HepG2 (cell line): ENCODE measurements at regions not wholly inside any gene's neighbourhood (a gene's known extent, or its start where the extent isn't known, plus 50 kb on each side); places are given as distances from the start of the nearest gene placed in this dataset.
A peak's percentile ranks its signal among the peaks of the same experiment; 100 is the strongest.

Experiments
- ATAC-seq: fragments of 200-7000 bp; cut with Tn5 transposase; 3 replicates; pipeline ENCODE4 v1.9.1; 2020; ENCODE audit warnings: mild to moderate bottlenecking, moderate library complexity
- BruUV-seq: library from RNA; stranded (reverse); fragments of 400-500 nt; replicated peaks from 2 replicates; lab custom pipeline; 2021; lab: Mats Ljungman, UMichigan
- CTCF ChIA-PET: fragments of 300-600 bp; formaldehyde crosslinking; extraction: SDS; loops from one replicate; lab custom pipeline; 2021; ENCODE audit warnings: low total read pairs, inconsistent platforms, low intra/inter-chr PET ratio; lab: Yijun Ruan, JAX
- POLR2A ChIA-PET: fragments of 350-600 bp; sonication (Branson Sonifier 250); formaldehyde crosslinking; loops from one replicate; lab custom pipeline; 2020; ENCODE audit warnings: antibody characterized with exemption, inconsistent platforms; lab: Yijun Ruan, JAX
- DNase-seq: peaks from one replicate; pipeline ENCODE4 v3.0.0-alpha.2; 2015; ENCODE audit warnings: low spot score
- FAIRE-seq: peaks from 3 replicates; lab custom pipeline; 2011; peaks lifted over from hg19 to GRCh38; lab: Jason Lieb, UNC
- H2AFZ ChIP-seq: one replicate; pipeline ENCODE4 v1.6.1; 2011; ENCODE audit warnings: low read length, inconsistent platforms
- H3K27ac ChIP-seq: fragments of 300-600 bp; 3 replicates; pipeline ENCODE4 v1.8.0; 2011; ENCODE audit warnings: mixed run types, mild to moderate bottlenecking, mixed read lengths, low read length, inconsistent platforms; ENCODE audit not compliant: insufficient read depth; ENCODE audit errors: extremely low read length
- H3K27me3 ChIP-seq, 2 experiments: fragments of 200-600 bp in 1 of 2; 2 replicates in 1 of 2; 3 replicates in 1 of 2; pipeline versions ENCODE4 v1.6.0 to v1.8.0; 2011; ENCODE audit warnings: low read length in 2 of 2, mild to moderate bottlenecking in 2 of 2, moderate library complexity in 2 of 2, inconsistent platforms in 1 of 2; ENCODE audit not compliant: insufficient read depth in 2 of 2, control insufficient read depth in 1 of 2
- H3K36me3 ChIP-seq, 2 experiments: fragments of 200-600 bp in 1 of 2; replicated peaks in 1 of 2; 2 replicates in 1 of 2; 3 replicates in 1 of 2; pipeline versions ENCODE4 v1.5.1 to v1.8.0; 2011; ENCODE audit warnings: low read length in 2 of 2, inconsistent platforms in 1 of 2; ENCODE audit not compliant: insufficient read depth in 2 of 2, control insufficient read depth in 1 of 2
- H3K4me1 ChIP-seq: 2 replicates; pipeline ENCODE4 v1.5.1; 2012; ENCODE audit warnings: low read length, inconsistent platforms; ENCODE audit not compliant: insufficient read depth
- H3K4me2 ChIP-seq: 2 replicates; pipeline ENCODE4 v1.6.0; 2011; ENCODE audit warnings: low read depth, low read length, inconsistent platforms
- H3K4me3 ChIP-seq, 3 experiments: fragments of 200-600 bp in 1 of 3; sonication (generic), shearing (Covaris generic) in 1 of 3; replicated peaks in 1 of 3; 2 replicates each; pipeline ENCODE4 v1.5.1; 2011 to 2016; ENCODE audit warnings: low read length in 3 of 3, inconsistent platforms in 2 of 3, low read depth in 2 of 3, mild to moderate bottlenecking in 2 of 3, control low read depth in 1 of 3, mixed read lengths in 1 of 3; ENCODE audit not compliant: insufficient read depth in 1 of 3
- H3K79me2 ChIP-seq: one replicate; pipeline ENCODE4 v1.6.1; 2011; ENCODE audit warnings: low read length, inconsistent platforms; ENCODE audit not compliant: insufficient read depth
- H3K9ac ChIP-seq: 2 replicates; pipeline ENCODE4 v1.6.0; 2011; ENCODE audit warnings: mild to moderate bottlenecking, low read depth, low read length, inconsistent platforms; ENCODE audit not compliant: insufficient read depth
- H3K9me3 ChIP-seq: 2 replicates; pipeline ENCODE4 v1.5.1; 2012; ENCODE audit warnings: mild to moderate bottlenecking, low read length
- H4K20me1 ChIP-seq: 2 replicates; pipeline ENCODE4 v1.6.0; 2011; ENCODE audit warnings: inconsistent platforms, mild to moderate bottlenecking, low read length, moderate library complexity; ENCODE audit not compliant: insufficient read depth
- CREM ChIP-seq, 2 experiments: sonication (generic) in 1 of 2; formaldehyde crosslinking in 1 of 2; IDR thresholded peaks; 2 replicates each; pipeline versions ENCODE4 v1.4.0 to v1.6.1; 2016 to 2020; ENCODE audit warnings: antibody characterized with exemption in 1 of 2, mild to moderate bottlenecking in 1 of 2, missing genetic modification reagents in 1 of 2
- FOXO1 ChIP-seq: sonication (generic); formaldehyde crosslinking; IDR thresholded peaks from 2 replicates; pipeline ENCODE4 v1.4.0; 2020; ENCODE audit warnings: missing genetic modification reagents
- GPBP1L1 ChIP-seq: sonication (generic); formaldehyde crosslinking; IDR thresholded peaks from 2 replicates; pipeline ENCODE4 v1.5.0; 2020; ENCODE audit warnings: mild to moderate bottlenecking, missing genetic modification reagents
- STAG1 ChIP-seq: sonication (generic); formaldehyde crosslinking; IDR thresholded peaks from 2 replicates; pipeline ENCODE4 v1.4.0; 2020; ENCODE audit warnings: missing genetic modification reagents
- ZNF282 ChIP-seq: fragments of 450-650 bp; IDR thresholded peaks from 2 replicates; pipeline ENCODE4 v1.6.1; 2018; ENCODE audit not compliant: partially characterized antibody
- ZNF607 ChIP-seq: sonication (generic); formaldehyde crosslinking; IDR thresholded peaks from 2 replicates; pipeline ENCODE4 v1.5.1; 2020; ENCODE audit warnings: missing genetic modification reagents, mild to moderate bottlenecking, borderline replicate concordance
- ZNF790 ChIP-seq: sonication (generic); formaldehyde crosslinking; IDR thresholded peaks from 2 replicates; pipeline ENCODE4 v1.8.0; 2022; ENCODE audit warnings: missing genetic modification reagents, mild to moderate bottlenecking, borderline replicate concordance
- ZNF883 ChIP-seq: sonication (generic); formaldehyde crosslinking; IDR thresholded peaks from 2 replicates; pipeline ENCODE4 v1.5.1; 2020; ENCODE audit warnings: mild to moderate bottlenecking, missing genetic modification reagents; ENCODE audit errors: not compliant biosample characterization
- WGBS: methylation state at CpG from one replicate; pipeline ENCODE4 v1.1.6; 2017; ENCODE audit warnings: low lambda C conversion rate; 5-methylcytosine and 5-hydroxymethylcytosine counted together
- in situ Hi-C: cut with HindIII; loops from 2 replicates; pipeline ENCODE4 v1.10.0; 2017; ENCODE audit warnings: low pct_unique_long_range_greater_than_20kb; ENCODE audit not compliant: extremely low pct_ligation_motif_present
- intact Hi-C: fragments of 100-400 bp; cut with micrococcal nuclease; formaldehyde crosslinking; loops from one replicate; pipeline ENCODE4 v1.10.0; 2022; ENCODE audit not compliant: unreplicated experiment

GRCh38 chr3:103794656-103795055, 1359.8 kb downstream of the ZPLD1 start (continued):
- TF ChIP-seq GPBP1L1 (CRISPR knock-in tag), result no peak
- peak; percentile 63 for TF ChIP-seq STAG1 (CRISPR knock-in tag)
- TF ChIP-seq ZNF883 (CRISPR knock-in tag), result no peak
- no peak for TF ChIP-seq ZNF790 (CRISPR knock-in tag)
- no peak for TF ChIP-seq FOXO1 (CRISPR knock-in tag)
- no peak for TF ChIP-seq ZNF282
- no peak for TF ChIP-seq CREM (IDR thresholded peaks at IDR 0.05)
- no peak for TF ChIP-seq CREM (CRISPR knock-in tag; IDR thresholded peaks at IDR 0.05)

DNA sequence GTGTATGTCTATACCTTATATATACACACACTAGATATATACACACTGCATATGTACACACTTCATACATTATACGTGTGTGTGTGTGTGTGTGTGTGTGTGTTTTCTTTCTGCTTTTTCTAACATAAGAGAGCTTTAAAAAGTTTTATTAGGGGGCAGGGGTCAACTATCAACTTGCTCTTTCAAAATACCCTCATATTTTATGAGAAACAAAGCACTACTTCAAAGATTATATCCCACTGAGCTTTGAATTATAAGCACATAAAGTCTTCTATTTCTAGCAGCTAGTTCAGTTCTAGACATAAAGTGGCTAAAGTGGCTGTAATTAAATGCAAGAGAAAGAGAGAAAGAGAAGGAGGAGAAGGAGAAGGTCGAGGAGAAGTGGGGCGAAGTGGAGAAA, 1361.3 kb downstream of the ZPLD1 start:
- ChIA-PET CTCF (no interaction called here), POLR2A (no interaction called here)
- in situ Hi-C loops, result no loop called here
- Histone ChIP-seq H3K79me2 (no peaks in the 10 kb centered on the region), H3K4me1 (no peaks in the 10 kb centered on the region), H3K4me2 (no peak overlapping the region), H4K20me1 (no peaks in the 10 kb centered on the region), H3K9me3 (no peaks in the 10 kb centered on the region), H3K9ac (no peak overlapping the region), H2AFZ (no peak overlapping the region), H3K4me3 (no peak overlapping the region), H3K27ac (no peak overlapping the region), H3K36me3 (no peaks in the 10 kb centered on the region), H3K27me3 (no peaks in the 10 kb centered on the region)
- DNase-seq (no peak), ATAC-seq (no peak), FAIRE-seq (no peak)
- TF ChIP-seq ZNF607 (CRISPR knock-in tag), result no peak
- intact Hi-C loops, result loop anchor here (10.0 kb wide), 1 partner anchor 419 kb away; no protein-coding TSS in a partner anchor
- WGBS, result 5% methylated on average over 3 of the region's 3 CpGs
- no TSS peak for BruUV-seq
